K562 (cell line): ENCODE measurements at regions not wholly inside any gene's neighbourhood (a gene's known extent, or its start where the extent isn't known, plus 50 kb on each side); places are given as distances from the start of the nearest gene placed in this dataset.

Source experiments
- ATAC-seq: fragments of 200-7000 bp; cut with Tn5 transposase; 3 replicates; pipeline ENCODE4 v1.9.1; 2020; ENCODE audit warnings: moderate library complexity
- BruUV-seq: library from RNA; stranded (reverse); fragments of 400-500 nt; replicated peaks from 2 replicates; lab custom pipeline; 2021; lab: Mats Ljungman, UMichigan
- CTCF ChIA-PET: fragments of 300-600 bp; formaldehyde crosslinking; extraction: SDS; loops from one replicate; lab custom pipeline; 2021; ENCODE audit warnings: low intra/inter-chr PET ratio; lab: Yijun Ruan, JAX
- POLR2A ChIA-PET: fragments of 300-600, 350-650 bp; sonication (Branson Sonifier 250); formaldehyde crosslinking; extraction: SDS; loops from one replicate; lab custom pipeline; 2021; ENCODE audit warnings: antibody characterized with exemption, inconsistent platforms; lab: Yijun Ruan, JAX
- DNase-seq, 4 experiments: peaks; one replicate each; pipeline versions ENCODE4 v3.0.0 to v3.0.0-alpha.2; 2011 to 2018; ENCODE audit warnings: low spot score in 3 of 4, mixed read lengths in 3 of 4; ENCODE audit errors: extremely low read depth in 1 of 4
- FAIRE-seq: peaks from 2 replicates; lab custom pipeline; 2011; peaks lifted over from hg19 to GRCh38; lab: Jason Lieb, UNC
- H2AFZ ChIP-seq: 2 replicates; pipeline ENCODE4 v1.6.0; 2011; ENCODE audit warnings: low read depth, low read length, control low read depth, inconsistent platforms
- H3K27ac ChIP-seq: fragments of 200-600 bp; 3 replicates; pipeline ENCODE4 v1.8.0; 2011; ENCODE audit warnings: low read depth, mild to moderate bottlenecking, control low read depth, inconsistent platforms, low read length, moderate library complexity, mixed read lengths; ENCODE audit errors: extremely low read depth
- H3K27me3 ChIP-seq, 2 experiments: fragments of 300-600 bp in 1 of 2; 2 replicates in 1 of 2; 3 replicates in 1 of 2; pipeline versions ENCODE4 v1.6.0 to v1.8.0; 2011; ENCODE audit warnings: inconsistent platforms in 2 of 2, low read length in 2 of 2, mild to moderate bottlenecking in 1 of 2, mixed read lengths in 1 of 2, moderate library complexity in 1 of 2; ENCODE audit not compliant: control insufficient read depth in 2 of 2, insufficient read depth in 2 of 2
- H3K36me3 ChIP-seq: fragments of 300-600 bp; 3 replicates; pipeline ENCODE4 v1.8.0; 2011; ENCODE audit warnings: mild to moderate bottlenecking, low read length, inconsistent platforms; ENCODE audit not compliant: control insufficient read depth, insufficient read depth
- H3K4me1 ChIP-seq, 2 experiments: fragments of 200-600 bp in 1 of 2; replicated peaks in 1 of 2; 2 replicates in 1 of 2; 3 replicates in 1 of 2; pipeline versions ENCODE4 v1.5.1 to v1.8.0; 2011; ENCODE audit warnings: inconsistent platforms in 2 of 2, low read length in 2 of 2, mild to moderate bottlenecking in 1 of 2, mixed read lengths in 1 of 2, moderate library complexity in 1 of 2; ENCODE audit not compliant: control insufficient read depth in 2 of 2, insufficient read depth in 2 of 2
- H3K4me2 ChIP-seq: 2 replicates; pipeline ENCODE4 v1.6.1; 2011; ENCODE audit warnings: low read length, control low read depth, inconsistent platforms, mixed read lengths; ENCODE audit not compliant: insufficient read depth
- H3K4me3 ChIP-seq: fragments of 200-600 bp; sonication (generic), shearing (Covaris generic); 2 replicates; pipeline ENCODE4 v1.5.1; 2016; ENCODE audit warnings: control low read depth, inconsistent platforms
- H3K79me2 ChIP-seq: fragments of 200-600 bp; 3 replicates; pipeline ENCODE4 v1.8.0; 2011; ENCODE audit warnings: low read length, inconsistent platforms; ENCODE audit not compliant: control insufficient read depth, insufficient read depth
- H3K9ac ChIP-seq, 2 experiments: 2 replicates each; pipeline versions ENCODE4 v1.6.0 to v1.6.1; 2011; ENCODE audit warnings: low read depth in 2 of 2, low read length in 2 of 2, control low read depth in 1 of 2, inconsistent platforms in 1 of 2, mild to moderate bottlenecking in 1 of 2, mixed read lengths in 1 of 2; ENCODE audit not compliant: insufficient read depth in 1 of 2
- H3K9me1 ChIP-seq: one replicate; pipeline ENCODE4 v1.6.0; 2011; ENCODE audit warnings: inconsistent platforms, mild to moderate bottlenecking, low read length, moderate library complexity; ENCODE audit not compliant: control insufficient read depth, insufficient read depth
- H3K9me3 ChIP-seq: replicated peaks from 2 replicates; pipeline ENCODE4 v1.5.1; 2011; ENCODE audit warnings: low read depth, low read length, inconsistent platforms; ENCODE audit not compliant: control insufficient read depth, insufficient read depth
- H4K20me1 ChIP-seq: replicated peaks from 2 replicates; pipeline ENCODE4 v1.6.1; 2011; ENCODE audit warnings: low read length, inconsistent platforms, mixed read lengths; ENCODE audit not compliant: control insufficient read depth, insufficient read depth
- BMI1 ChIP-seq: fragments of 150-350 bp; IDR thresholded peaks from 2 replicates; pipeline ENCODE4 v1.6.1; 2014; ENCODE audit warnings: low read length
- EWSR1 ChIP-seq: fragments of 450-650 bp; IDR thresholded peaks from 2 replicates; pipeline ENCODE4 v1.6.1; 2018; ENCODE audit warnings: borderline replicate concordance, mild to moderate bottlenecking, low read depth, moderate library complexity; ENCODE audit not compliant: partially characterized antibody
- GATAD2B ChIP-seq: fragments of 450-650 bp; IDR thresholded peaks from 2 replicates; pipeline ENCODE4 v1.6.1; 2017; ENCODE audit warnings: mild to moderate bottlenecking, borderline replicate concordance
- HCFC1 ChIP-seq: IDR thresholded peaks from 2 replicates; pipeline ENCODE4 v1.6.1; 2012; ENCODE audit warnings: low read depth, low read length, improper control_type of control experiment
- HDGF ChIP-seq: fragments of 450-650 bp; IDR thresholded peaks from 2 replicates; pipeline ENCODE4 v1.6.1; 2016
- TRIM24 ChIP-seq, 2 experiments: fragments of 450-650 bp; IDR thresholded peaks; 2 replicates each; pipeline ENCODE4 v1.6.1; 2016
- ZNF436 ChIP-seq: fragments of 250-450, 450-650 bp; sonication (Bioruptor Pico); formaldehyde crosslinking; IDR thresholded peaks from 2 replicates; pipeline ENCODE4 v1.7.0; 2020; ENCODE audit warnings: mild to moderate bottlenecking
- ZNF583 ChIP-seq: fragments of 250-450 bp; sonication (Bioruptor Pico); IDR thresholded peaks from 2 replicates; pipeline ENCODE4 v1.4.0; 2020
- ZNF586 ChIP-seq: fragments of 450-650 bp; formaldehyde crosslinking; conservative IDR thresholded peaks from 2 replicates; pipeline ENCODE4 v1.4.0; 2020; ENCODE audit warnings: mild to moderate bottlenecking, moderate library complexity
- ZNF785 ChIP-seq: fragments of 250-450 bp; sonication (Bioruptor Pico); IDR thresholded peaks from 2 replicates; pipeline ENCODE4 v1.4.0; 2020; ENCODE audit warnings: mild to moderate bottlenecking
- WGBS: fragments of 100-300 bp; shearing (Covaris generic); methylation state at CpG from one replicate; pipeline ENCODE4 v1.1.6; 2016; ENCODE audit warnings: low coverage, mixed read lengths; ENCODE audit not compliant: insufficient coverage; ENCODE audit errors: missing lambda C conversion rate; 5-methylcytosine and 5-hydroxymethylcytosine counted together
- in situ Hi-C: fragments of 300-500 bp; cut with MboI; formaldehyde crosslinking; loops from 4 replicates; pipeline ENCODE4 v1.15.0; 2018; ENCODE audit warnings: inconsistent platforms, mixed read lengths
- intact Hi-C: fragments of 100-400 bp; cut with micrococcal nuclease; formaldehyde crosslinking; loops from 2 replicates; pipeline ENCODE4 v1.14.2; 2022
- TF ChIP-seq, protein P1 (sequence below): fragments of 450-650 bp; IDR thresholded peaks from 2 replicates; pipeline ENCODE4 v1.6.1; 2016
- TF ChIP-seq, protein P2 (sequence below), 3 experiments: IDR thresholded peaks in 2 of 3; conservative IDR thresholded peaks in 1 of 3; 2 replicates each; pipeline ENCODE4 v1.5.1; 2011 to 2012; ENCODE audit warnings: low read length in 3 of 3, mild to moderate bottlenecking in 3 of 3, control low read depth in 2 of 3, improper control_type of control experiment in 1 of 3, inconsistent platforms in 1 of 3, low read depth in 1 of 3, mixed read lengths in 1 of 3, moderate library complexity in 1 of 3; ENCODE audit not compliant: insufficient read depth in 2 of 3
- TF ChIP-seq, protein P3 (sequence below): sonication (generic); formaldehyde crosslinking; IDR thresholded peaks from 2 replicates; pipeline ENCODE4 v1.8.1; 2023; ENCODE audit warnings: mild to moderate bottlenecking, missing genetic modification reagents

DNA sequence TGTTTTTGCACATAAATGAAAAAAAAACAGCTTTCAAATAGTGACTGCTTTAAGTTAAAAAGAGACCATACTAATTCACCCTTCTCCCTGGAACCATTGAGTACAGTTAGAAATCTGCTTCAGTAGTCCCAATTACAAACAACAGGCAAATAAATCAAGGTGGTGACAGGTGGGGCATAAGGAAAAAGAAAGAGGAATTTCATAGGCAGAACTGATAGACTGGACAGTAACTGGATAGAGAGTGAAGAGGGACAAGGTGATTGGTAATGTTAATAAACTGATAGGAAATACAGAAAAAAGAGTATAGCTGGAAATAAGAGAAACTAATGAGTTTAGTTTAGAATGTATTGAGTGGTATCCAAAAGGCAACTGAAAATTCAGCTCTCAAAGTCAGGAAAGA is 56.0 kb downstream of the SLC41A2 start (continued):
- TF ChIP-seq, protein P1, sequence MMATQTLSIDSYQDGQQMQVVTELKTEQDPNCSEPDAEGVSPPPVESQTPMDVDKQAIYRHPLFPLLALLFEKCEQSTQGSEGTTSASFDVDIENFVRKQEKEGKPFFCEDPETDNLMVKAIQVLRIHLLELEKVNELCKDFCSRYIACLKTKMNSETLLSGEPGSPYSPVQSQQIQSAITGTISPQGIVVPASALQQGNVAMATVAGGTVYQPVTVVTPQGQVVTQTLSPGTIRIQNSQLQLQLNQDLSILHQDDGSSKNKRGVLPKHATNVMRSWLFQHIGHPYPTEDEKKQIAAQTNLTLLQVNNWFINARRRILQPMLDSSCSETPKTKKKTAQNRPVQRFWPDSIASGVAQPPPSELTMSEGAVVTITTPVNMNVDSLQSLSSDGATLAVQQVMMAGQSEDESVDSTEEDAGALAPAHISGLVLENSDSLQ, result peak; percentile 43
- TF ChIP-seq TRIM24 (IDR thresholded peaks at IDR 0.05), result no peak
- no peak for TF ChIP-seq ZNF583
- no peak for TF ChIP-seq ZNF785 (CRISPR knock-in tag)
- TF ChIP-seq BMI1, result no peak

DNA sequence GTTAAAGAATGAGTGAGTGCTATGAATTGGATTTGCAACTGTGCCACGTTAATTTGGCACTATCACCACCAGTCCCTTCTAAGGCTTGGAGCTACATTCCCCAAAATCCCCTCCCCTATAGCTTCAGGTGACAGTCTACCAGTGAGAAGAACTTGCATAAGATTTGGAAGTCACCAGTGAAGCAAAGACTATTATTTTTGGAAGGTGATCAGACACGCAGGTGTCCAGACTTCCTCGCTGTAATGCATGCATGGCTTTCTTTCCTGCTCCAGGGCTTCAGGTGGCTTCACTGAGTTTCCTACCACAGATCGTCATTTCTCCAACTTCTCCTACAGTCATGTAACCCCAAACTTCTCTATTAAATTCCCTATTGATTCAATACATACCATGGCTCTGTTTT is 61.4 kb downstream of the SLC41A2 start:
- WGBS, result 0% methylated on average over 4 of the region's 4 CpGs
- no peak for FAIRE-seq
- Histone ChIP-seq H2AFZ (no peak overlapping the region), H3K9me3 (no peaks in the 10 kb centered on the region), H4K20me1 (no peaks in the 10 kb centered on the region), H3K4me1 (no peaks in the 10 kb centered on the region), H3K4me3 (no peak overlapping the region), H3K4me2 (no peak overlapping the region), H3K9ac (no peak overlapping the region), H3K36me3 (no peaks in the 10 kb centered on the region), H3K9me1 (no peaks in the 10 kb centered on the region), H3K27me3 (no peaks in the 10 kb centered on the region), H3K79me2 (no peaks in the 10 kb centered on the region), H3K27ac (no peak overlapping the region)
- CTCF ChIA-PET, result no interaction called here
- TF ChIP-seq HDGF, result no peak
- TF ChIP-seq HCFC1, result no peak
- TF ChIP-seq EWSR1, result no peak
- TF ChIP-seq, protein P2, sequence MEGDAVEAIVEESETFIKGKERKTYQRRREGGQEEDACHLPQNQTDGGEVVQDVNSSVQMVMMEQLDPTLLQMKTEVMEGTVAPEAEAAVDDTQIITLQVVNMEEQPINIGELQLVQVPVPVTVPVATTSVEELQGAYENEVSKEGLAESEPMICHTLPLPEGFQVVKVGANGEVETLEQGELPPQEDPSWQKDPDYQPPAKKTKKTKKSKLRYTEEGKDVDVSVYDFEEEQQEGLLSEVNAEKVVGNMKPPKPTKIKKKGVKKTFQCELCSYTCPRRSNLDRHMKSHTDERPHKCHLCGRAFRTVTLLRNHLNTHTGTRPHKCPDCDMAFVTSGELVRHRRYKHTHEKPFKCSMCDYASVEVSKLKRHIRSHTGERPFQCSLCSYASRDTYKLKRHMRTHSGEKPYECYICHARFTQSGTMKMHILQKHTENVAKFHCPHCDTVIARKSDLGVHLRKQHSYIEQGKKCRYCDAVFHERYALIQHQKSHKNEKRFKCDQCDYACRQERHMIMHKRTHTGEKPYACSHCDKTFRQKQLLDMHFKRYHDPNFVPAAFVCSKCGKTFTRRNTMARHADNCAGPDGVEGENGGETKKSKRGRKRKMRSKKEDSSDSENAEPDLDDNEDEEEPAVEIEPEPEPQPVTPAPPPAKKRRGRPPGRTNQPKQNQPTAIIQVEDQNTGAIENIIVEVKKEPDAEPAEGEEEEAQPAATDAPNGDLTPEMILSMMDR (IDR thresholded peaks at IDR 0.05 in 2 of 3, conservative IDR thresholded peaks at IDR 0.05 in 1 of 3; ENCODE audit: insufficient read depth in 2 of 3, low read depth in 1 of 3, low read length in 3 of 3), result no peak
- no peak for TF ChIP-seq GATAD2B
- TF ChIP-seq, protein P3, sequence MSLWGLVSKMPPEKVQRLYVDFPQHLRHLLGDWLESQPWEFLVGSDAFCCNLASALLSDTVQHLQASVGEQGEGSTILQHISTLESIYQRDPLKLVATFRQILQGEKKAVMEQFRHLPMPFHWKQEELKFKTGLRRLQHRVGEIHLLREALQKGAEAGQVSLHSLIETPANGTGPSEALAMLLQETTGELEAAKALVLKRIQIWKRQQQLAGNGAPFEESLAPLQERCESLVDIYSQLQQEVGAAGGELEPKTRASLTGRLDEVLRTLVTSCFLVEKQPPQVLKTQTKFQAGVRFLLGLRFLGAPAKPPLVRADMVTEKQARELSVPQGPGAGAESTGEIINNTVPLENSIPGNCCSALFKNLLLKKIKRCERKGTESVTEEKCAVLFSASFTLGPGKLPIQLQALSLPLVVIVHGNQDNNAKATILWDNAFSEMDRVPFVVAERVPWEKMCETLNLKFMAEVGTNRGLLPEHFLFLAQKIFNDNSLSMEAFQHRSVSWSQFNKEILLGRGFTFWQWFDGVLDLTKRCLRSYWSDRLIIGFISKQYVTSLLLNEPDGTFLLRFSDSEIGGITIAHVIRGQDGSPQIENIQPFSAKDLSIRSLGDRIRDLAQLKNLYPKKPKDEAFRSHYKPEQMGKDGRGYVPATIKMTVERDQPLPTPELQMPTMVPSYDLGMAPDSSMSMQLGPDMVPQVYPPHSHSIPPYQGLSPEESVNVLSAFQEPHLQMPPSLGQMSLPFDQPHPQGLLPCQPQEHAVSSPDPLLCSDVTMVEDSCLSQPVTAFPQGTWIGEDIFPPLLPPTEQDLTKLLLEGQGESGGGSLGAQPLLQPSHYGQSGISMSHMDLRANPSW (CRISPR knock-in tag), result no peak
- TF ChIP-seq ZNF436 (CRISPR knock-in tag), result no peak
- TF ChIP-seq ZNF586 (CRISPR knock-in tag), result no peak
- ATAC-seq, result no peak
- in situ Hi-C loops (no loop called here), intact Hi-C loops (no loop called here)
- POLR2A ChIA-PET, result no interaction called here
- no TSS peak for BruUV-seq
- no peak for DNase-seq
